Nephron (organoid): ENCODE measurements at regions not wholly inside any gene's neighbourhood (a gene's known extent, or its start where the extent isn't known, plus 50 kb on each side); places are given as distances from the start of the nearest gene placed in this dataset.

Experiments
- H3K27ac Mint-ChIP-seq, 3 experiments: 2 replicates each; pipeline ENCODE4 v1.8.0; 2020; ENCODE audit warnings: mixed read lengths in 3 of 3, mild to moderate bottlenecking in 2 of 3, moderate library complexity in 1 of 3
- H3K27me3 Mint-ChIP-seq: 2 replicates; pipeline ENCODE4 v1.8.0; 2021; ENCODE audit warnings: low read depth, mild to moderate bottlenecking, moderate library complexity, mixed read lengths
- H3K36me3 Mint-ChIP-seq: 2 replicates; pipeline ENCODE4 v1.8.0; 2020; ENCODE audit warnings: low read depth, mixed read lengths
- H3K4me1 Mint-ChIP-seq: 2 replicates; pipeline ENCODE4 v1.8.0; 2020; ENCODE audit warnings: mixed read lengths
- H3K4me3 Mint-ChIP-seq, 3 experiments: 2 replicates each; pipeline ENCODE4 v1.8.0; 2020; ENCODE audit warnings: mild to moderate bottlenecking in 3 of 3, mixed read lengths in 3 of 3, moderate library complexity in 2 of 3
- H3K9me3 Mint-ChIP-seq: 2 replicates; pipeline ENCODE4 v1.8.0; 2020; ENCODE audit warnings: mixed read lengths
- TF ChIP-seq, protein P1 (sequence below), 3 experiments: fragments of 200-600 bp; sonication (generic); IDR thresholded peaks; one replicate each; pipeline ENCODE4 v1.5.0; 2021; ENCODE audit warnings: antibody characterized with exemption in 3 of 3; ENCODE audit not compliant: unreplicated experiment in 3 of 3

DNA sequence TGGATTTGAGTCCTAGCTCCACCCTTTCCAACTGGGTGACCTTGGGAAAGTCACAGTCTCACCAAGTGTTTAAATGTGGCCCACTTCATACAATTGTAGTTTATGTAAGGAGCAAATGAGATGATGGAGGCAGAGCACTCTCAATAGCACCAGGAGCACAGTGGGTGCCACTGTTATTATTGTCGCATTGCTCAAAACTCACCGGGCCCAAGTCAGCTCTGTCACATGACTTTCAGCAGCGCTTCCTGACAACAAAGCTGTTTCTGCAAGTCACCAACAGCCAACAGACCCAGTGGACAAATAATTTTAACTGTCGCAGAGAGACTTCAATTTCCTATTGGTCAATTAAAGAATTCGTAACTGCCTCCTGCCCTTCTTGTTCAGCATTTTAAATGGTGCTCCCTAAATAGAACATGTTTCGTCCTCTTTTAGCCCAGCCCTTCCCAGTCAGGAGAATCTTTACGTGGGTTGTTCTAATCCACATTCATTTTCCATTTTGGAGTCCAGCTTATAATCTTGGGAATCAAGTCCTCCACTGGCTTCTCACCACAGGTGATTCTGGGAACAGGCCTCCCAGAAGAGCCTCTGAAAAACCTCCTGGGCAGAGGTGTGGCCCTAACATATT lies 415.6 kb upstream of the NPVF start:
- Mint-ChIP-seq H3K27ac (no peak overlapping the region), H3K4me1 (no peaks in the 10 kb centered on the region), H3K9me3 (no peaks in the 10 kb centered on the region), H3K36me3 (no peaks in the 10 kb centered on the region), H3K27me3 (no peaks in the 10 kb centered on the region), H3K4me3 (no peak overlapping the region)
- TF ChIP-seq, protein P1, sequence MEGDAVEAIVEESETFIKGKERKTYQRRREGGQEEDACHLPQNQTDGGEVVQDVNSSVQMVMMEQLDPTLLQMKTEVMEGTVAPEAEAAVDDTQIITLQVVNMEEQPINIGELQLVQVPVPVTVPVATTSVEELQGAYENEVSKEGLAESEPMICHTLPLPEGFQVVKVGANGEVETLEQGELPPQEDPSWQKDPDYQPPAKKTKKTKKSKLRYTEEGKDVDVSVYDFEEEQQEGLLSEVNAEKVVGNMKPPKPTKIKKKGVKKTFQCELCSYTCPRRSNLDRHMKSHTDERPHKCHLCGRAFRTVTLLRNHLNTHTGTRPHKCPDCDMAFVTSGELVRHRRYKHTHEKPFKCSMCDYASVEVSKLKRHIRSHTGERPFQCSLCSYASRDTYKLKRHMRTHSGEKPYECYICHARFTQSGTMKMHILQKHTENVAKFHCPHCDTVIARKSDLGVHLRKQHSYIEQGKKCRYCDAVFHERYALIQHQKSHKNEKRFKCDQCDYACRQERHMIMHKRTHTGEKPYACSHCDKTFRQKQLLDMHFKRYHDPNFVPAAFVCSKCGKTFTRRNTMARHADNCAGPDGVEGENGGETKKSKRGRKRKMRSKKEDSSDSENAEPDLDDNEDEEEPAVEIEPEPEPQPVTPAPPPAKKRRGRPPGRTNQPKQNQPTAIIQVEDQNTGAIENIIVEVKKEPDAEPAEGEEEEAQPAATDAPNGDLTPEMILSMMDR (IDR thresholded peaks at IDR 0.05; ENCODE audit: unreplicated experiment in 3 of 3), result no peak

DNA sequence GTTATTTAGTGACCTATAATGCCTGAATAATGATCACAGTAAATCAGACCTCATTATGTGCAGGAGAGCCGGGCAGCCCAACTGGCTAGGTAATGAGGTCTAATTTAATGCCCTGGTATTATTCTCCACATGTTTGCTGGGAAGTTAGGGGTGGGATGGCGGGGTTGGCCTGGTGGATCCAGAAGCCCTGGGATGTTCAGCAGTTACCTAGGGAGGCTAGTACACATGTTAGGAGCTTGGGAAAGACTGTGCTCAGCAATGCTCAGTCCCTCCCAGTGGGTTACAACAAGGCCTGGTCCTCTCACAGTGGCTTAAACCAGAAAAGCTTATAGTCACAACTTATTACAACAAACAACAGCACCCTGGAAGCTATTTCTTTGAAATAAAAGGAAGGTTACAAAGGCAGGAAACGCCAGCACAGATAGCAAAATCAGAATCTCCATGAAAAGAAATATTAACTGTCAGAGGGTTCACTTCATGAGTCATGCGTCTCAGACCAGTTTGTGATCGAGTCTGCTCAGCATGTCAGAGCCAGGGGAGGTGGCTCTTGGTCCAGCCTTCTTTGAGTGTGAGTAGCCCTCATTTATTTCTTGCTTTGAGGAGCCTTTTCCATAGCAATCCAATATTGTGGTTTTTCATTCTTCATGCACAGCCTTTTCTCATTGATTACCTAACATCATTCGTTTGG lies 418.6 kb upstream of the NPVF start:
- TF ChIP-seq, protein P1 (IDR thresholded peaks at IDR 0.05; ENCODE audit: unreplicated experiment in 3 of 3), result no peak
- H3K4me1 Mint-ChIP-seq, result no peaks in the 10 kb centered on the region
- H3K36me3 Mint-ChIP-seq, result no peaks in the 10 kb centered on the region
- H3K9me3 Mint-ChIP-seq, result no peaks in the 10 kb centered on the region
- no peaks in the 10 kb centered on the region for H3K27me3 Mint-ChIP-seq
- no peak overlapping the region for H3K4me3 Mint-ChIP-seq
- H3K27ac Mint-ChIP-seq, result peak overlapping the region in 1 of 3 experiments; percentile 34

- H3K4me3 Mint-ChIP-seq, result no peak overlapping the region
- TF ChIP-seq, protein P1 (IDR thresholded peaks at IDR 0.05; ENCODE audit: unreplicated experiment in 3 of 3), result no peak
- no peaks in the 10 kb centered on the region for H3K36me3 Mint-ChIP-seq
- peaks cover 8% of the 10 kb centered on the region for H3K4me1 Mint-ChIP-seq
- no peaks in the 10 kb centered on the region for H3K27me3 Mint-ChIP-seq
- H3K9me3 Mint-ChIP-seq, result peaks cover 3% of the 10 kb centered on the region
- no peak overlapping the region for H3K27ac Mint-ChIP-seq
These were observed 419.6 kb upstream of the NPVF start for GRCh38 chr7:25647872-25648271.

DNA sequence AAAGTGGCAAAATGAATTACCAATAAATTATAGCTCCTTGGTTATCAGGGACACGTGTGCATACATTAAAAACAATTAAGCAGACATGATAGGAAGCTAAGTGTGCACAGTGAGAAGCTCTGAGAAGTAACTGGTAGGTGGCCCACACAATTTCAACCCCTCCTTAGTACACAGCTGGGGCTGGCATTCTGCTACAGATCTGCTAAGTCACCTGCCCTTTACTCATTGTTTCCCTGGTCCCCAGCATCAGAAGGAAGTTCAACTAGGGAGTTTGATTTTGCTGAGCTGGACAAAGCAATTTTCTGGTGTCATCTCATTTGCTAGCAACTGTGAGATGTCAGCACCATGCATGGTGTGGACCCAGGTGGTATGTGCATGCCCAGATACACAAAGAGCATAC lies 424.1 kb upstream of the NPVF start:
- Mint-ChIP-seq H3K9me3 (peaks cover 3% of the 10 kb centered on the region), H3K27ac (peak overlapping the region; percentile 19 to 72 (median 33)), H3K4me1 (peaks cover 30% of the 10 kb centered on the region), H3K4me3 (no peak overlapping the region), H3K27me3 (no peaks in the 10 kb centered on the region), H3K36me3 (no peaks in the 10 kb centered on the region)
- TF ChIP-seq, protein P1 (IDR thresholded peaks at IDR 0.05; ENCODE audit: unreplicated experiment in 3 of 3), result no peak

- no peaks in the 10 kb centered on the region for H3K27me3 Mint-ChIP-seq
- no peaks in the 10 kb centered on the region for H3K36me3 Mint-ChIP-seq
- H3K4me1 Mint-ChIP-seq, result peaks cover 41% of the 10 kb centered on the region
- H3K9me3 Mint-ChIP-seq, result peaks cover 3% of the 10 kb centered on the region
- TF ChIP-seq, protein P1 (IDR thresholded peaks at IDR 0.05; ENCODE audit: unreplicated experiment in 3 of 3), result no peak
- H3K27ac Mint-ChIP-seq, result peak overlapping the region; percentile 19 to 72 (median 28)
- H3K4me3 Mint-ChIP-seq, result no peak overlapping the region
These were observed 425.1 kb upstream of the NPVF start for GRCh38 chr7:25653384-25653783.

- Mint-ChIP-seq H3K36me3 (no peaks in the 10 kb centered on the region), H3K27me3 (no peaks in the 10 kb centered on the region), H3K9me3 (peaks cover 3% of the 10 kb centered on the region), H3K4me1 (peaks cover 61% of the 10 kb centered on the region), H3K4me3 (no peak overlapping the region), H3K27ac (peak overlapping the region; percentile 59 to 78 (median 78))
- TF ChIP-seq, protein P1 (IDR thresholded peaks at IDR 0.05; ENCODE audit: unreplicated experiment in 3 of 3), result no peak
These were observed 427.8 kb upstream of the NPVF start for GRCh38 chr7:25656071-25656470.
